GM19397 (cell line): ENCODE measurements at regions not wholly inside any gene's neighbourhood (a gene's known extent, or its start where the extent isn't known, plus 50 kb on each side); places are given as distances from the start of the nearest gene placed in this dataset.

Source experiments
- ATAC-seq: cut with Tn5 transposase; IDR thresholded peaks from one replicate; pipeline ENCODE4 v1.9.1; 2021; ENCODE audit warnings: mild to moderate bottlenecking, moderate library complexity; ENCODE audit not compliant: unreplicated experiment

- no peak for ATAC-seq
Measured at GRCh38 chr17:69761767-69762321, 313.2 kb upstream of the KCNJ16 start.

- ATAC-seq = no peak
Measured at GRCh38 chr17:69762359-69762758, 312.7 kb upstream of the KCNJ16 start.

GRCh38 chr17:69762766-69763165 lies 312.3 kb upstream of the KCNJ16 start:
- ATAC-seq = no peak

GRCh38 chr17:69763503-69763902 lies 311.5 kb upstream of the KCNJ16 start:
- no peak for ATAC-seq

- ATAC-seq = no peak
Measured at GRCh38 chr17:69764146-69764545, 310.9 kb upstream of the KCNJ16 start.

GRCh38 chr17:69769050-69769449 lies 306.0 kb upstream of the KCNJ16 start:
- no peak for ATAC-seq

- ATAC-seq = no peak
Measured at GRCh38 chr17:69773081-69773480, 301.9 kb upstream of the KCNJ16 start.

GRCh38 chr17:69779378-69780214 lies 295.4 kb upstream of the KCNJ16 start:
- no peak for ATAC-seq

GRCh38 chr17:69783865-69784264 lies 291.2 kb upstream of the KCNJ16 start:
- no peak for ATAC-seq

- no peak for ATAC-seq
Measured at GRCh38 chr17:69788957-69789356, 286.1 kb upstream of the KCNJ16 start.

GRCh38 chr17:69796078-69796477 lies 278.9 kb upstream of the KCNJ16 start:
- ATAC-seq = no peak

GRCh38 chr17:69800870-69801269 lies 274.2 kb upstream of the KCNJ16 start:
- no peak for ATAC-seq

GRCh38 chr17:69801368-69801767 lies 273.7 kb upstream of the KCNJ16 start:
- no peak for ATAC-seq

GRCh38 chr17:69802045-69802740 lies 272.8 kb upstream of the KCNJ16 start:
- no peak for ATAC-seq

GRCh38 chr17:69809331-69809730 lies 265.7 kb upstream of the KCNJ16 start:
- no peak for ATAC-seq

- ATAC-seq = no peak
Measured at GRCh38 chr17:69810326-69810965, 264.6 kb upstream of the KCNJ16 start.

GRCh38 chr17:69812240-69812837 lies 262.7 kb upstream of the KCNJ16 start:
- ATAC-seq = no peak

GRCh38 chr17:69814031-69814430 lies 261.0 kb upstream of the KCNJ16 start:
- no peak for ATAC-seq

- ATAC-seq = no peak
Measured at GRCh38 chr17:69815406-69815805, 259.6 kb upstream of the KCNJ16 start.

GRCh38 chr17:69818467-69818866 lies 256.6 kb upstream of the KCNJ16 start:
- ATAC-seq = no peak
